NCI-H2227 treated with DMSO at 0.1 percent for 48 hours (cell line): ENCODE measurements at regions not wholly inside any gene's neighbourhood (a gene's known extent, or its start where the extent isn't known, plus 50 kb on each side); places are given as distances from the start of the nearest gene placed in this dataset.

Source experiments
- DNase-seq: peaks from one replicate; lab custom pipeline; 2025; lab: John Stamatoyannopoulos, UW

- DNase-seq, result no peak
These were observed 111.7 kb upstream of the AKIP1 start for GRCh38 chr11:8799273-8799672.

GRCh38 chr11:8800520-8801110, 110.4 kb upstream of the AKIP1 start:
- DNase-seq, result no peak

- no peak for DNase-seq
These were observed 109.9 kb upstream of the AKIP1 start for GRCh38 chr11:8801121-8801520.

DNA sequence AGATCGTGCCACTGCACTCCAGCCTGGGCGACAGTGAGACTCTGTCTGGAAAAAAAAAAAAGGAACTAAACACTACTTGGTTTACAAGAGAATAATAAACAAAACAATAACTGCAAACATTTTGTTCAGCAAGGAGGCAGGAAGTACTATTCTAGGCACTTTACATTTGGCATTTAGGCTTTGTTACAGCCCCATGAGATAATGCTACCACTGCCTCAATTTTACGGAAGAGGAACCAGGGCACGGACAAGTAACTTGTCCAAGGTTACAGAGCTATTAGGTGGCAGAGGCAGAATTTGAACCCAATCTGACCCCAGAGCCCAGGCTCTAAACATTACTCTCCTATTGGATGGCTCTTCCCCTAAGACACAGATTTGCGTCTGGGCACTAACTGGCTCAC, 108.7 kb upstream of the AKIP1 start:
- DNase-seq, result no peak

GRCh38 chr11:8803973-8804372, 107.0 kb upstream of the AKIP1 start:
- DNase-seq, result no peak

- no peak for DNase-seq
These were observed 105.7 kb upstream of the AKIP1 start for GRCh38 chr11:8805296-8805695.

- no peak for DNase-seq
These were observed 104.0 kb upstream of the AKIP1 start for GRCh38 chr11:8806974-8807373.

DNA sequence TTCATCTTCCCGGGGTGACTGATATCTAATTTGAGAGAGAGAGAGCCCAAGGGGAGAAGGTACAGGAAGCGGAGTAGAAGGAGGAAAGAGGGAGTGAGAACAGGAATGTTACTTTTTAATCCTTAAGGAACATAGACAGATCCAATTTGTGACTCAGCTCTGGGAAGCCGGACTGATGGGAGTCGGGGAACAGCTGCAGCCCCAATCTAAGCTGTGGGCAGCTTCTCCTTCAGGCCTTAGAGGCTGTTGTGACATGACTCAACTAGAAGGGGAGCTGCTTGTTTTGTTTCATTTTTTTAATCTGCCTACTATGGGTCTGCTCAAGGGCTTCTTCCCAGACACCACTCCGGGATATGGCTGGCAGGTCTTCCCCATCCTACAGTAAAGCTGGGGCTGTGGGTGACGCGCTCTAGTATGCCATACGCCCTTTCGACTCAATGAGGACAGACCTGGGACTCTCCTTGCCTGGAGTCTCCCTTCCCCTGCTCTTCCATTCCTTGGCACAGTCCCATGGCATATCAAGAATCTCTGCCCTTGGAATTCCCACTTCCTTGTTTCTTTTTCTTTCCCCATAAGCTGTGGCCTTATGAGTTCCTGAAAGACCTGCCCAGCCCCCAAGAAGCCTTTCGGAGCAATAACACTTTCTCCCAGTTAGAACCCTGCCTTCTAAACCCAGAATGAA, 103.3 kb upstream of the AKIP1 start:
- DNase-seq, result no peak

DNA sequence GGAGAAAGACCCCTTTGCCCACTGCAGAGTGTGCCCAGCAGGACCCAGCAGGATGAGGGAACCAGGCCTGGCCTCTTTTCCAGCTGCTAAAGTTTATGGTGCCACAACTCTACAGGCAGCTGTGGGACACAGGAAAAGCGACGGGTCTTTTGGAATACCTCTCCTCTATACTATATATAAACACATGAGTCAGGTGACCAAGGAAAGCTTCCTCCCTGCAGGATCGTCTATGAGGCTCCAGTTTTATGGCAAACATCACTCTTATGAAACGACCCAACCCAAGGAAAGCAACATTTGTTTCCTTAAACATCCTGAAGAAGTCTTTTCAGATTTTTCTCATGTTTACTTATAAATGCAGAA, 102.8 kb upstream of the AKIP1 start:
- no peak for DNase-seq

DNA sequence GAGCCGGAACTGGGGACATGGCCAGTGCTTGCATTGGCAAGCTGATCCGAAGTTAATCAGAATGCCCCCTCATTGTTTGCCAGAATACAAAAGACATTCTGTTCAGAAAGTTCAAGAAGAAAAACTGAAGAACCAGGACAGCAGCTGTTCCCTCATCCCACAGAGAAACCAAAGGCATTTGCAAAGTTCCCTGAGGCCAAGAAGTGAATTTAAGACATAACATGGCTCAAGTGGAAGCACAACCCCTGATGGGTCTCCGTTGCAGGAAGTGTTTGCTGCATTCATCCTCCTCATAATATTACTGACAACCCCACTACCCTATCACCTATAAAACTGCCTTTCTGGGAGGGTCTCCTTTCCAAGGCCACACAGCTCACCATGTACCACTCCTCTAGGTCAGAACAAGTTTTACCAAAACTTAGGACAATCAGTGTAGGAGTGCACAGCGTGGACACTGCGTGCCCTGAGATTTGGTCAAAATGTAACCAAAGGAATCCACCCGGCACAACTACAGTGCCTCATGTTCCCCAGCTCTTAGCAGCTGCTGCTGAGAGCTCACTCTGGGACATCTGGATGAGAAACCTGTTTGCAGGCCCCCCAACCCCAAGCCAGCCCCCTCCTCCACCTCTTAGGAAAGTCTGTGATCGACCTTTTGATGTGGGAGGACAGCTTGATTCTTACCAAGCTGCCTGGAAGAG, 101.6 kb upstream of the AKIP1 start:
- no peak for DNase-seq

DNA sequence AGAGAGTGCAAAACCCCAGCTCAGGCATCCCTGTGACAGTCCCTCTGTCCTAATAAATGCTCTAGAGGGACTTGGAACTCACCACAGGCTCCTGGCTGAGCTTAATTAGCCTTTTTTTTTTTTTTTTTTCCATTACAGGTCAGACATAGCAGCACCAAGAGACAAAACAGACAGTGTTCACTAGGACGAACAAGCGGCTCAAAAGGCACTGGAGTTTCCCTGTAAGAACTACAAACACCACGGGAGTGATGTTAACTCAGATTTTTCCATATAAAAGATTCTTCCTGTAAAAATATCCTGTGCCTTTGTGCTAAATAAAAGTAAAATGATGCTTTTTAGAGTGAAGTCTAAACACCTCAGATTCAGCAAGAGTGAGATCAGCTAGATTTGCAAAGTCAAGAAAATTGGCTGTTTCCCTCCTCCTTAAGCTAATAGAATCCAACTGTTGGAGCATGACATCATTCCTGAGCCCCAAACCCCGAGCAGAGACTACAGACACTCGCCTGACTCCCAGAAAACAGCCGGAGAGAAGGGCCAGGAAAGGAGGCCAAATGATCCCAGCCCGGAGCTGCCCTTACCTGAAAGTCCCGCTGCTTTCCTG, 101.0 kb upstream of the AKIP1 start:
- no peak for DNase-seq

DNA sequence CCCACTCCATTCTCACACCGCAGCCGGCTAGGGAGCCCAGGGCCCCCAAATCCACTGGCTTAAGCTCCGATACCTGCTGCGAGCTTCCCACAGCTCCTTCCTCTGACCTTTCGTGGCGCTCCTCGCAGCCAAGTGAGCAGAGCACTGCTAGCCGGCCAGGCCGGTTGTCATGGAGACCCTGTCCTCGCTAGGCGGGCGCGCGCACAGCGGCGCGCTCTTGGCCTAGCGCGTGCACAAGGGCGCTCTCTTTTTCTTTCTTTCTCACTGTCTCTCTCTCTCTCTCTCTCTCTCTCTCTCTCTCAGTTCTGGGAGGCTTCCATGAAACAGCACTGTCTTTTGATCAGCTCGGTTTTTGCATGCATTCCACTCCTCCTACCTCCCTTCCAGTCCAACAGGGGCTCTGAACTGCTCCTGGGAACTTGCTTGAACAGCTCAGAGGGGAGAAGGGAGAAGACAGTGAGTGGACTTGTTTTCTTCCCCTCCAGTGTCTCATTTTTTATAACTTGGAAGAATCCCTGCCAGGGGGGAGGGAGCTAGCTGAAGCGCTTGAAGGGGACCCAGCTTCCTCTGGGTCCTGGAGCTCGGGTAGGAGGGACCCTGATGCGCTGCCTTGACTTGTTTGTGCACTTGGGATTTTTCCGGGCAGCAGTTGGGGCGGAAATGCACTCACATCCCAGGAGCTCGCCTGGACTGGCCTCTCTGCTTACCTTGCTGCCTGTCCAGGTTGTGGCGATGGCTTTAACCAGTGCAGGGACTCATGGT, 100.3 kb upstream of the AKIP1 start:
- peak; percentile 76 for DNase-seq

DNA sequence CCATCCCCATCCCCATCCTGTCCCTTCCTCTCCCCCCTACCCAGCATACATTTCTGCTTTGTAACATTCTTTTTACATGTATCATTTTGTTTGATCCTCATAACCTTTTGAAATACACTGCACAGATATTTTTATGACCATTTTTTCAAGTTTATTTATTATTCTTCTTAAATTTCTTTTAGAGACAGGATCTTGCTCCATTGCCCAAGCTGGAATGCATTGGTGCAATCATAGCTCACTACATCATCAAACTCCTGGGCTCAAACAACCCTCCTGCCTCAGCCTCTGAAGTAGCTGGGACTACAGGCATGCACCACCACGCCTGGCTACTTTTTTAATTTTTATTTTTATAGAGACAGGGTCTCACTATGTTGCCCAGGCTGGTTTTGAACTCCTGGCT, 99.4 kb upstream of the AKIP1 start:
- DNase-seq, result no peak

- no peak for DNase-seq
These were observed 98.6 kb upstream of the AKIP1 start for GRCh38 chr11:8812438-8812837.

GRCh38 chr11:8813658-8814057, 97.3 kb upstream of the AKIP1 start:
- peak; percentile 54 for DNase-seq

- no peak for DNase-seq
These were observed 96.6 kb upstream of the AKIP1 start for GRCh38 chr11:8814209-8814922.

GRCh38 chr11:8814923-8815240, 96.1 kb upstream of the AKIP1 start:
- no peak for DNase-seq

DNA sequence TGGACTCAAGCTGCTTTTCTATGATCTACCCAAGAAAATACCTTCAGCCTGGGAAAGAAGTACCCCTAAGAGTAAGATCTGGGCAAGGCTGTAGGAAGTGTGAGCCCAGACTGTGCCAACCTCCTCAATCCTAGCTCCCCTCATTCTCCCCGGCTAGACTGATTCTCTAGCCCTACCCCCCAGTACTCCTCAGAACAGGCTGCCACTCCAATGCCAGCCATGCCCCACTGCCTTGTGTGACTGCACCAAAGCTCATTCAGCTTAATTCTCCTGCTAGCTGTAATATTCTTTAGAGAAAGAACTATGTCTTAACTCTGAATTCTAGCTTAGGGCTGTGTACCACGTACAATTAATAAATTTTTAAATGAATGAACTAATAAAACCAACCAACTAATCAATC, 92.6 kb upstream of the AKIP1 start:
- DNase-seq, result no peak

DNA sequence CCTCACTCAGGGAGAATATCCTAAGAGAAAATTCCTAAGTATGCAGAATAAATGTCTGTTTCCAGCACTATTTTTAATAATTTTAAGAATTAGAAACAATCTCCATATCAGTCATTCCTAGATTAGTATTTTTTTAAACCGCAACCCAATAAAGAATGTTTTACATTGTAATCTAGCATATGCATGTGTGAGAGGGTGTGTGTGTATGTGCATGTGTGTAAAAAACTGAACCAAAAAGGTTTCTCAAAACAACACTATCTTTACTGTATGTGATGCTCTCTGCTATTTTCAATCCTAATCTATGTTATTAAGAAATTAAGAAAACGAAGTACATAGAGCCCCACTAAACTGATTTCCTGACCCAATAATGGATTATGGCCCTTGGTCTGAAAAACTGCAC, 90.6 kb upstream of the AKIP1 start:
- no peak for DNase-seq

DNA sequence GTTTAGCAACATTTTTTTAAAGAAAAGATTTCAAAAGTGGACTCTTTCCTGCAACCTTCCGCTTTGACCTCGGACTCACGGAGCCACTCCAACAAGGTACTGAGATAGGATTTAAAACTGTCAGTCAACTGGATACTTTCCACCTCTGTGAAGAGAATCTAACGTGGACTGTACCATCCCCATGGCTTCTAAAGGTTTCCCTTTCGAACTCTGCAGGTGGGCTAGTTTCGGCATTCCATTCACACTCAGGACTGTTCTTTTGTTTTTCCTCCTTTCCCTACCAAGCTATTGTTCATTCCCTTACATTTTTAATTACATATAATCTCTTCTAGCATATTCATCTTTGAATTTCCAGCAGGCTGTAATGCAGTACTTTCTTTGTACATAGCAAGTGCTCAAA, 88.5 kb upstream of the AKIP1 start:
- DNase-seq, result no peak

GRCh38 chr11:8823174-8823742, 87.7 kb upstream of the AKIP1 start:
- no peak for DNase-seq
